GM12864 (cell line): ENCODE measurements at regions not wholly inside any gene's neighbourhood (a gene's known extent, or its start where the extent isn't known, plus 50 kb on each side); places are given as distances from the start of the nearest gene placed in this dataset.
"Not testable (repeated sequence)": the region's sequence is repeated elsewhere in the genome, so short reads cannot be mapped to it uniquely, and the experiment has no call there.

Experiments
- DNase-seq: peaks from one replicate; pipeline ENCODE4 v3.0.0-alpha.2; 2011; ENCODE audit warnings: low read depth
- H3K4me3 ChIP-seq: 2 replicates; pipeline ENCODE4 v1.5.1; 2011; ENCODE audit warnings: mild to moderate bottlenecking, low read depth, low read length, control low read depth
- CTCF ChIP-seq: IDR thresholded peaks from 2 replicates; pipeline ENCODE4 v1.5.1; 2011; ENCODE audit warnings: low read depth, mild to moderate bottlenecking, moderate library complexity, low read length, control low read depth, inconsistent platforms; ENCODE audit errors: missing control alignments

GRCh38 chr9:102483651-102484050, 511.5 kb upstream of the CYLC2 start:
- H3K4me3 ChIP-seq, result no peak overlapping the region
- no peak for DNase-seq
- TF ChIP-seq CTCF, result no peak

GRCh38 chr9:102482776-102483175, 512.4 kb upstream of the CYLC2 start:
- no peak for DNase-seq
- TF ChIP-seq CTCF, result no peak
- no peak overlapping the region for H3K4me3 ChIP-seq

- TF ChIP-seq CTCF, result no peak
- DNase-seq, result no peak
- H3K4me3 ChIP-seq, result no peak overlapping the region
Observed at GRCh38 chr9:102479191-102479590, 515.9 kb upstream of the CYLC2 start.

- no peak overlapping the region for H3K4me3 ChIP-seq
- TF ChIP-seq CTCF, result no peak
- no peak for DNase-seq
Observed at GRCh38 chr9:102474357-102474756, 520.8 kb upstream of the CYLC2 start.

- not testable (repeated sequence) for DNase-seq, H3K4me3 ChIP-seq
Observed at GRCh38 chr9:102469430-102469829, 525.7 kb upstream of the CYLC2 start.

GRCh38 chr9:102461156-102461819, 533.8 kb upstream of the CYLC2 start:
- no peak for TF ChIP-seq CTCF
- DNase-seq, result no peak
- H3K4me3 ChIP-seq, result no peak overlapping the region

- DNase-seq, result no peak
- TF ChIP-seq CTCF, result no peak
- H3K4me3 ChIP-seq, result no peak overlapping the region
Observed at GRCh38 chr9:102459828-102460227, 535.3 kb upstream of the CYLC2 start.

- DNase-seq, result no peak
- H3K4me3 ChIP-seq, result no peak overlapping the region
- TF ChIP-seq CTCF, result no peak
Observed at GRCh38 chr9:102456562-102456961, 538.6 kb upstream of the CYLC2 start.
